Epidermal melanocyte (primary cell): ENCODE measurements at regions not wholly inside any gene's neighbourhood (a gene's known extent, or its start where the extent isn't known, plus 50 kb on each side); places are given as distances from the start of the nearest gene placed in this dataset.
"Not testable (repeated sequence)": the region's sequence is repeated elsewhere in the genome, so short reads cannot be mapped to it uniquely, and the experiment has no call there.

Experiments used
- DNase-seq: peaks from one replicate; pipeline ENCODE4 v3.0.0; 2011; ENCODE audit warnings: low spot score; ENCODE audit not compliant: insufficient read length

DNA sequence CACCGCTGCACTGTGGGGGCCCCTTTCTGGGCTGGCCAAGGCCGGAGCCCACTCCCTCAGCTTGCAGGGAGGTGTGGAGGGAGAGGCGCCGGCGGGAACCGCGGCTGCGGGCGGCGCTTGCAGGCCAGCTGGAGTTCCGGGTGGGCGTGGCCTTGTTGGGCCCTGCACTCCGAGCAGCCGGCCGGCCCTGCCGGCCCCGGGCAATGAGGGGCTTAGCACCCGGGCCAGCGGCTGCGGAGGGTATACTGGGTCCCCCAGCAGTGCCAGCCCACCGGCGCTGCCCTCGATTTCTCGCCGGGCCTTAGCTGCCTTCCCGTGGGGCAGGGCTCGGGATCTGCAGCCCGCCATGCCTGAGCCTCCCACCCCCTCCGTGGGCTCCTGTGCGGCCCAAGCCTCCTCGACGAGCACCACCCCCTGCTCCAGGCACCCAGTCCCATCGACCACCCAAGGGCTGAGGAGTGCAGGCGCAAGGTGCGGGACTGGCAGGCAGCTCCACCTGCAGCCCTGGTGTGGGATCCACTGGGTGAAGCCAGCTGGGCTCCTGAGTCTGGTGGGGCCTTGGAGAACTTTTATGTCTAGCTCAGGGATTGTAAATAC is 705.1 kb upstream of the CDH9 start:
- DNase-seq: not testable (repeated sequence)

DNA sequence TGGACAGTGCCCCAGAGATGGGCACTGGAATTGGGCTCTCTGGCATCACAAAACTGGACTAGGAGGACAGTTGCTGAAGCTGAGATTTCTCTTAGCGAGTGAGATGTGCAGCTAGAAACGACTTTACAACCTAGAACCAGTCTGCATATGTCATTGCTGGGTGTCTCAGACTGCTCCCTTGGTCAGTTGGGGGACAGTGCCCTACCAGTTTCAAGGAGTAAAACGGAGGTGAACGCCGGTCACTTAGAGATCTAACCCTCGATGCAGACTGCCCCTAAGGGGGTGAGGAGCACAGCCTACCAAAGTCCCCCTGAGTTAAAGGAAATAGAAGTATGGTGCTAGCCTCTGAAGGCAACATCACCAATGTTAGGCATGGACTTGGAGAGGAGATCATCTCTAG is 704.4 kb upstream of the CDH9 start:
- DNase-seq: no peak

GRCh38 chr5:27734838-27735237 is 696.5 kb upstream of the CDH9 start:
- no peak for DNase-seq

DNA sequence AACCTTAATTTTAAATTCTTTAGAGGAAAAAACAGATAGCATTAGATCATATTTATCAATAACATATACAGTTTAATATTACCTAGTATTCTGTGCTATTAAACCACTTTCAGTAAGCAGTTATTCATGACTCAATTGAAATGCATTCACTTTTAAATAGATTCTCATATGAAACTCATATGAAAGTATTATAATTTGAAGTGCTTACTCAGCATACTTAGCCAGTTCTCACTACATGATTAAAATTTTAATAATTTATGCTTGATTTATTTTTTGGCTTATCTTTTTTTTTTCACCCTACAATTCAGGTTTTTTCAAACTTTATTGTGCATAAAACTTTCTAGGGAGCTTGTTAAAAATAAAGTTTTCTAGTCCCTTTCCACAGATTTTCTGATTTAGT is 694.9 kb upstream of the CDH9 start:
- no peak for DNase-seq

- DNase-seq: no peak
These were observed 688.9 kb upstream of the CDH9 start for GRCh38 chr5:27727254-27727653.

DNA sequence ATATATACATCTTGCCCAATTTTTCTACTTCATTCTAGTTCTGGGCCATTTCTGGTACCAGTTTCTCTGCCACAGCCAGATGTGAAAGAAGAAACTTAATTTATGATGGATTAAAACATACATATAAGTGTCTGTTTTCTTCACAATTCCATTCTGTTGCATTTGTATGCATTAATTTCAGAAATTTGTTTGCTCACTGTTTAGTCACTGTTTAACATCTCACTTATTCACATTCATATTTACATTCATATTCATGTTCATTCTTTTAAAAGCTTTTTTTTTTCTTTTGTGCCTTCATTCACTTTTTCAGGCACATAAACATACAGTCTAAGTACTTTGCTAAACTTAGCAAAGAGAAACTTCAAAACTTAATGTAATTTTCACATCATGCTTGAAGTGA is 684.0 kb upstream of the CDH9 start:
- no peak for DNase-seq

GRCh38 chr5:27708534-27708933 is 670.1 kb upstream of the CDH9 start:
- no peak for DNase-seq

GRCh38 chr5:27706832-27707231 is 668.4 kb upstream of the CDH9 start:
- no peak for DNase-seq

DNA sequence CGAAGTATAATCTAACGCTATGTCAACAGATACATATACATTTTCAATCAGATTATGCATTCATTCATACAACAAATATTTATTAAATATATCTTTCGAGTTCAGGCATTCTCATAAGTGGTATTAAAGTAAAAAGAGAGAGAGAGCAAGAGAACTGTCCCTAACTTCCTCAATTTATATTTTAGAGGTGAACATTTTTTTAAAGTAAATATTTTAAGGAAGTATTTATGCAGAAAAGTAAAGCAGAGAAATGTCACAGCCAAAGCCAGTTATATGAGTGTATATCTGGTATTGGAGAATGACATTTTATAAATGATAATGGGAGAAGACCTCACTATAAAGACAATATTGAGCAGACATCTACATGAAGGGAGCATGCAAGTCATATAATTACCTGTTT is 667.3 kb upstream of the CDH9 start:
- DNase-seq: no peak

DNA sequence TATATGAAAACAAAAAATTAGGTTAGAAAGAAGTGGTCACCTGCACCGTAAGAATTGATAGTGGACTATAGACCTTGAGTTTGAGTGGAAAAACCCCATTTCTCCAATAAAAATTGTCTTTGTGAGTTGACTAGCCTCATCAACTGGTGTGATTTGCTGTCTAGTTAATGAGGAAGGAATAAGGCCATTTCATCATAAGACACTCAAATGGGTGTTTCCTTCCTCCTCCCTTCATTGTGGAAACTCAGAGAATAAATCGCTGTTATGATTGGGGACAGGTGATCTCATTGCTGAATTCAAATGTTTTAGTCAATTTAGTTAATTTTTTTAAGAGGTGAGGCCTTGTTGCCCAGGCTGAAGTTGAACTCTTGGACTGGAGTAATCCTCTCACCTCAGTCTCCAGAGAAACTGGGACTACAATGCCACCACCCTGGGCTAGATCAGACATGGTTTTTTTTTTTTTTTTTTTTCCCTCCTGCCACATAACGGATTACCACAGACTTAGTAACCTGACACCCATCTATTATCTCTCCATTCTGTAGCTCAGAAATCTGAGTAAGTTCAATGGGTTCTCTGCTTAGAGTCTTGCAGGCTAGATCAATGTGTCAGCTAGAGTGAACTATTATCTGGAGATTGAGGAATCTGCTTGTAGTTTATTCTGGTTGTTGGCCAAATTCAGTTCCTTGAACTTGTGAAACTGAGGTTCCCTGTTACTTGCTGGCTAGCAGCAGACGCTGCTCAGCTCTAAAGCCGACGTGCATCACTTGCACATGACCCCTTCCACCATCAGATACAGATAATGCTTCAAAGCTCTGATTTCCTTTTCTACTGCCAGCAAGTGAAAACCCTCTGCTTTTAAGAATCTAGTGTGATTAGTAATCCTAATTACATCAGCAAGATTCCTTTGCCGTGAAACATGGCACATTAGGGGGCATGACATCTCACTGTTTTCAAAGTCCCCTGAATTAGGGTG is 663.8 kb upstream of the CDH9 start:
- no peak for DNase-seq

- no peak for DNase-seq
These were observed 662.1 kb upstream of the CDH9 start for GRCh38 chr5:27700526-27700925.

GRCh38 chr5:27682600-27682999 is 644.2 kb upstream of the CDH9 start:
- no peak for DNase-seq

DNA sequence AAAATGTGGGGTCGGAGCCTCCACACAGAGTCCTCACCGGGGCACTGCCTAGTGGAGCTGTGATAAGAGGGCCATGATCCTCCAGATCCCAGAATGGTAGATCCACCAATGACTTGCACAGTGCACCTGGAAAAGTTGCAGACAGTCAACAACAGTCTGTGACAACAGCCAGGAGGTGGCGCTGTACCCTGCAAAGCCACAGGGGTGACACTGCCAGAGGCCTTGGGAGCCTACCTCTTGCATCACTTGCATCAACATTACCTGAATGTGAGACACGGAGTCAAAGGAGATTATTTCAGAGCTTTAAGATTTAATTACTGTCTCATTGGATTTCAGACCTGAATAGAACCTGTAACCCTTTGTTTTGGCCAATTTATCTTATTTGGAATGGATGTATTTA is 614.1 kb upstream of the CDH9 start:
- DNase-seq: no peak

DNA sequence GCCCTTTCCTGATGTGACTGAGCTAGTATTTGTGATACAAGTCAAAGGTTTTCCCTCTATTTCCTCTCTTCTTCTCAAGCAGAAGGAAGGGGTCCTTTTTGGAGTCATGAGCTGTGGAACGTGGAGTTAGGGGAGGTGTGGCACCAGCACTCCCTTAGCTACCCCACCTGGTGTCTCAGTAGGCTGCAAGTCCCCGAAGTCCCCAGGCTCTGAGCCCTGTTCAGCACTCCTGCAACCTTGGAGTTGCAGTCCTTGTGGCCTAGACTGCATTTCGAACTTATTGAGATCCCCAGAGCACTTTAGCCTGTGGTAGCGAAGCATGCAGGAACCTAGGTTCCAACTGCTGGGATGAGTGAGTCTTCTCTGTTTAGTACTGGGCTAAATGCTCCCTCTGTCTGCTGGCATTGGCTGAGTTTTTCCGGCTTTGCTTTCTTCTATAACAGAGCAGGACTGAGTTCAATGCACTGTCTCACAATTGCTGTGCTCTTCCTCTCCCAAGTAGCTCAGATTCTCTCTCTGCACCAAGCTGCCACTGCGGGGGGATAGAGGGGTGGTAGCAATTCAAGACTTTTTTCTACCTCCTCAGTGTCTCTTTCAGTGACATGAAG is 600.7 kb upstream of the CDH9 start:
- DNase-seq: no peak

DNA sequence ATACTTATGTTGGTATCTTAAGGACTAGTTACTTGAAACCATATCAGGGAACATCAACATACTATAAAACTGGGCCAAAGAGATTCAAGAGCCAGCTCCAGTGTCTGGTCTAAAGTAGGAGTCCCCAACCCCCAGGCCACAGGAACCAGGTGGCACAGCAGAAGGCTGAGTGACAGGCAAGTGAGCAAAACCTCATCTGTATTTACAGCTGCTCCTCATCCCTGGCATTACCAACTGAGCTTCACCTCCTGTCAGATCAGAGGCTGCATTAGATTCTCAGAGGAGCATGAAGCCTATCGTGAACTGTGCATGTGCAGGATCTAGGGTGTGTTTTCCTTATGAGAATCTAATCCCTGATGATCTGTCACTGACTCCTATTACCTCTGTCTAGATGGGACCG is 581.6 kb upstream of the CDH9 start:
- DNase-seq: no peak

- DNase-seq: no peak
These were observed 573.8 kb upstream of the CDH9 start for GRCh38 chr5:27612161-27612560.

- no peak for DNase-seq
These were observed 570.6 kb upstream of the CDH9 start for GRCh38 chr5:27608992-27609391.

- no peak for DNase-seq
These were observed 560.2 kb upstream of the CDH9 start for GRCh38 chr5:27598576-27598975.

- no peak for DNase-seq
These were observed 555.8 kb upstream of the CDH9 start for GRCh38 chr5:27594141-27594540.

DNA sequence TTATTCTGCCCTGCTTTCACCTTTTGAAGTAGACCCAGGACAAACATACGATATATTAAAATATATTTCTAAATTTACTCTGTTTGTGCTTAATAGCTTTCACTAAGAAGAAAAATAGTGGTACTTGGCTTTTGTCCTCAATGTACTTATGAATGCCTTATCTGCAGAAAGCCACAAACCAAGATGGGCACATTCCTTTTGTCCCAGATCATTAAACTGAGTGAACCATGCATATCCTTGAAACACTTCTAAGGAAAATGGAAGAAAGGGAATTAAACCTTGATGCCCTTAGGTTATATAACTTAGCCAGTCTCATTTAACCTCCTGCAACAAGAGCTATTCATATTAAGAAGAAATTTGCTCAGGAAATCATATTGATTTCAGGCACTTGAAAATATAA is 553.8 kb upstream of the CDH9 start:
- no peak for DNase-seq

GRCh38 chr5:27590503-27590902 is 552.1 kb upstream of the CDH9 start:
- no peak for DNase-seq

GRCh38 chr5:27578279-27578678 is 539.9 kb upstream of the CDH9 start:
- no peak for DNase-seq

GRCh38 chr5:27571681-27572080 is 533.3 kb upstream of the CDH9 start:
- DNase-seq: no peak
